HG03135 (cell line): ENCODE measurements at regions not wholly inside any gene's neighbourhood (a gene's known extent, or its start where the extent isn't known, plus 50 kb on each side); places are given as distances from the start of the nearest gene placed in this dataset.

Experiments
- ATAC-seq: cut with Tn5 transposase; IDR thresholded peaks from one replicate; pipeline ENCODE4 v1.9.1; 2021; ENCODE audit warnings: mild to moderate bottlenecking, moderate library complexity; ENCODE audit not compliant: unreplicated experiment

DNA sequence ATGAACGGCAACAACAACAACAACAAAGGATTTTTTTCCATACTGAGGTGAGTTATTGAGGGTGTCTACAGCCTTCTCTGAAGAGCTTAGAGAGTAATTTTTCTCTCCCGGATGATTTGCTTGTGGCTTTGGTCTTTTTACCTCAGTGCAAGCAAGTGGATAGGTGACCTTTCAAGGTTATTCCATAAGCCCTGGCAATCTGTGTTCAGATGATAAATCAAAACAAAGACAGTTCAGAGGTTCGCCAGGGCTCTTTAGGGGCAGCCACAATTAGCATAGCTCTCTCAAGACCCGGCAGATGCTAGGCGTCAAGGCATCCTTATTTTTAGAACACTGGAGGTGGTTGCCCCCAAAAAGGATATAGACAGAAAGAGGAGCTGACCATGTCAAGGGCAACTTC, 417.9 kb upstream of the C9orf72 start:
- no peak for ATAC-seq

DNA sequence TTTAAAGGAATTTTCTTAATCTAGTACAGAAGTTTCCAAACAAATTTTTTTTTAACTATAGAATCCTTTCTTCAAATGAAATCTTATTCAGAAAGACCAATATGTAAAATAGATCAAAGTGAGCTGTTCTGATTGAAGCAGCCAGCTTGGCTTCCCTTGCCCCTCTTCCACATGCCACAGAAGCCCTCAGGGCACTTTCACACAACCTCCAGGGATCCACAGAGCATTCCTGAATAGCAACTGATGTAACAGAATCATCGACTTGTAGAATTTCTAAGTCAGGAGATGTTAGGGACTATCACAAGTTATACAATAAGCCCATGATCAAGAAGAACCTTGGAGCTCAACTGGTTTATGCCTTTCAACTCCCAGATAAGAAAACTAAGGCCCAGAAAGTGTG, 427.8 kb upstream of the C9orf72 start:
- ATAC-seq = no peak

DNA sequence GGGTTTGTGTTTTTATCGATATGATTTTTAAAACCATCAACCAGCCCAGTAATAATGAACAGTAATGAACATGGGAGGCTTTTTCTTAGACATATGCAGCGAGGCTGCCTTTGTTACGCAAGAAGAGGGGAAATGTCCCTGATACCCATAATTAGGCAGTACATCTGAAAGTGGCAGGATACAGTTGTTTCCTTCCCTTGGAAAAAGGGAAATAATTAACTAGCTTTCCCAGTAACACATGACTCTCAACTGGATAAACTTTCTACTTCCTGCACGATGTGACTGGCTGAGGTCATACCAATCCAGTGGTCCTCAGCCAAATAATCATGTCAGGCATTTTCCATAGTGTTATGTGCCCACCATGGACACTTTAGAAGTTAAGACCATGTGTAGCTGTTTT, 431.6 kb upstream of the C9orf72 start:
- no peak for ATAC-seq

DNA sequence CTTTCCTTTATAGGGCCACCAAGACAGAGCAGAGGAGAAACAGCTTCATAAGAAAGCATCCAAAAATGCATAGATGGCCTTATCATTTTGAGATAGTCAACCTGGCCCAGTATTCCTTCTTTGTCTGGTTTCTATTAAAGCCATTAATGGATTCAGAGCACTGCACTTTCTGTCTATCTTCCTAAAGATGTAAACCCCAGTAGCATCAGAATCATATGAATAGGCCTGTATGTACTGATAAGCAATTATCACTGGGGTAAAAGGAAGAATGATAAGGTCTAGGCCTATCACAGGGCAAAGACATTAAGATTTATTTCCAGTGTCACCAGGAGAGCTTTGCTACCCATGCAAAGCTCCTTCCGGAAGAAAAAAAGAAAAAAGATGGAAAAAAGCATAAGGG, 432.5 kb upstream of the C9orf72 start:
- no peak for ATAC-seq

DNA sequence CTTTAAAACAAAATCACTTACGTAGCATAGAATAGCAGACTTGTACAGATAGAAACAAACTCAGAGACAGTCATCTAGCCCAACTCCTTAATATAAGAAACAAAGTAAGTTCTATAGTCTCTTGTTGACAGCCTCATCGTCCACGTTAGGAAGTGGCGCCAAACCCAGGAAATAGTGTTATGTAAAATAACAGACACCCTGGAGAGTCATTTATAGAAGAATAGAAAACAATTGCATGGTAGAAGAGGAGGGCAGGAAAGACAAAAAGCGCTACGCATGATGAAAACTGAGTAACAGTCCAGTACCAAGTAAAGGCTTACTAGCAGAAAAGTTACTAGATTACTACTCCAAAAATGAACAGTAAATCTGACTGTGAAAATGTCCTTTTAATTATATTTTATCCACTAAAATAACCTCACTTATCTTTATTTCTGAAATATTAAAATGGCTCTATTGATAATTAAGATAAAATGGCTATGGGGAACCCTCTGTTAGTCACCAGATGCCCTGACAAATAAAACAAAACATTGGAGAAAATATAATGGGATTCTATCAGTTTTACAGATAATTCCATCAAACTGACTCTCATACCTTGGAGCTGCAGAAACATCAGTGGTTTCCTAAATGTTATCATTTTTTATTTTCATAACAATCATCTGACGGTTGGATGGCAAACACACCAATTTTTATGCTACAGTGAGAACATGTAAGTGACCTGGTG, 434.0 kb upstream of the C9orf72 start:
- no peak for ATAC-seq

DNA sequence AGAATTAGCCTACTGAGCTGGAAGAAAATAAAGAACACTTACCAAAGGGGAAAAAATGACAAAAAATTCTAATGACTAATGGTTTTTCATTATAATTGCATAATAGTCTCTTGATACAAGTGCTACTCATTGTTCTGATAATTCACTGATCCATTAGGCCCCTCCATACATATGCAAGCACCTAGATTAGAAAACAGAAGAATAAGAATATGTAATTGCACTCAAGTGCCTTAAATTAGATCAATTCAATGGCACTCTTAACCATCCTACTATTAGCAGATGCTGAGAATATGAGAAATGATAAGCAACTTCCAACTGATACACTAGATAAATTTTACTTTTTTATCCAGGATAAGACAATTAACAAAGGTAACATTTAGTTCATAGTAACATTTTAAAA, 440.9 kb upstream of the C9orf72 start:
- no peak for ATAC-seq

DNA sequence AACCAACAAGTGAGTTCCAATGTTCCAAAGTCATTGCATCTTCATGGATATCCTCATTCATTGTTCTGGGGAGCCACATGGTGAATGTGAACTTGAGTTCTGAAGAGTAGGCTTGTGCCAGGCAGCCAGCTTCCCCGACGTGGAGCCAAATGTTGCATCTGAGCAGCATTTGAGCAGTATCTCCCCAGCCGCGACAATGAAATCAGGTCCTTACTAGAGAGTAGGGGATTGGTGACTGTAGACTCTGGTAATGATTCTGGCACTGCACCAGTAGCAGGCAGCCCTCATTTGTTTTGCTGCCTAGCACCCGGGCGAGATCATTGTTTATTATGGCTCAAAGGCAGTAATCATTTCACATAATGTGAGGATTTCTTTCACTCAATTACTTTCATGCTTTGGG, 451.4 kb upstream of the C9orf72 start:
- no peak for ATAC-seq

DNA sequence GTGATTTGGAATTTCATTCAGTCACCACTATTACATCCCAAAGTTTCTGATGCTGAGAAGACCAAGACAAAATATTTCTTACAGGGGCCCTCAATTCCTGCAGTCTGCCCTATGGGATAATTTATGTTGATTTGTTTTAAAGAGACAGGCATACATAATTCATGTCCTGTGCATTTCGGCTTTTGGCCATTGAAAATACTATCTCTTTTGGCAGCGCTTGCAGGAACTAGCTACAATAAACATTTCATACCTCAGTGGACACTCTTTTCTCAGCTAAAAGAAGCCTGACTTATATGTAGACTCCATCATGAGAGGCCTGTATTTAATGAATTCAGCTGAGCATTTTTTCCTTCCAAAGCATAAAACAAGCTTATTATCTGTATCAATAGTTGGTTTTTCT, 451.9 kb upstream of the C9orf72 start:
- no peak for ATAC-seq

DNA sequence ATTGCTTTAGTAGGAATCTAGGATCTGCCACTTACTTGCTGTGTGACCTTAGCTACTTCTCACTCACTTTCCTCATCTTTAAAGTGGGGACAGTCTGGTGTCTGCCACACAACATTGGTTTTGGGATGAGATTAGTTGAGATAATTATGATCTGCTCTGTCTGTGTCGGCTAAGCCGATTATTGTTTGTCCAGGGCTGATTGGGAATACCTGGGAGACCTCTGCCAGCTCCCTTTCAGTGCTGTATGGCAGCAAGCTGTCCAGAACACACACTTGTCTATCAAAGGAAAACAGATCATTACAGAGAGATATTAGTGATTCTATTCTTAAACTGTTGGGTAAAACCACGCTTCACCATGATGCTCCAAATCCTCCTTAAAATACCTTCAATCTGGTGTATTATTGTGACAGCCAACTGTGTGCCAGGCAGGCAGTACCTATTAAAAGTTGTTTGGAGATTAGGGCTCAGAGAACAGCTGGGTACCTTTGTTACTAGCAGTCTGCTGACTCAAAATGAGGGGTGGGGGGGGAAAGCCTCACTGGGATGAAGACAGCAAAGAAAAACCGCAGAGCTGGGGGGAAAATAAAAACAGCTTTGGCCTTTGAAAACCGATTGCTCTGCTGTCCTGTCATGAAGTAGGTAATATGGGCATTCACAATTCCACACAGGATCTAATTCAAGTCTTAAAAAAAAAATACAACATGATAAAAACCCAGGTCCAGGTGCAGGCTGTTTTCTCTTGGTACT, 458.4 kb upstream of the C9orf72 start:
- ATAC-seq = no peak

DNA sequence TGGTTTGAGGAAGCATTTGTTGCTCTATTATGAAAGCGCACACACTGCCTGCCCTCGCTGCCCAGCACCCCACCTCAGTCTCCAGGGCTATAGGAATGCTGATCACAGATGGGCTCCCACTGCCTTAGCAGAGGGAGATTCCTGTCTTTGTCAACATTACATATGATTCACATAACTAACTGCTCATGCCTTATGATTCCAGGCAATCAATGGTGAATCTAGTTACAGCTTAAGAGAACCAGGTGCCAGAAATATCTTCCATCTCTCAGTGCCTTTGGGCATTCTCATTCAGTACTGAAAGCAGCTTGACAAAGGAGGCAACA, 458.9 kb upstream of the C9orf72 start:
- ATAC-seq = no peak

DNA sequence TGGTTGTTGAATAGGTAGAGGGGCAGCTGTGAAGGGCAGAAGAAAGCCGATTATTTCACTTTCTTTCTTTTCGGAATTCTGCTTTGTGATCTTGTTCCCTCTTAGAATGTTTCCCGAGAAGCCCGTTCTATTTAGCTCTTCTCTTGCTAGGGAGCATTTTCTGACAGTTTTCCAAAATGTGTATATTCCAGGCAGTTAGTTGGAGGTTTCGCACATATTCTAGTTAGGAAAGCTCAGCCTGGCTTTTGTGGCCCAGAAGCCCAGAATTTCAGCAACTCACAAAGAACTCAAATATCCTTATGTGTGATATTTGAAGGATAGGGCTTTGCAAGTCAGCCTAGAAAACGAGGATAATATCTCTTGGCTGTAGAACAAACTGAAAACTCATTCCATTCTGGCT, 461.0 kb upstream of the C9orf72 start:
- no peak for ATAC-seq

DNA sequence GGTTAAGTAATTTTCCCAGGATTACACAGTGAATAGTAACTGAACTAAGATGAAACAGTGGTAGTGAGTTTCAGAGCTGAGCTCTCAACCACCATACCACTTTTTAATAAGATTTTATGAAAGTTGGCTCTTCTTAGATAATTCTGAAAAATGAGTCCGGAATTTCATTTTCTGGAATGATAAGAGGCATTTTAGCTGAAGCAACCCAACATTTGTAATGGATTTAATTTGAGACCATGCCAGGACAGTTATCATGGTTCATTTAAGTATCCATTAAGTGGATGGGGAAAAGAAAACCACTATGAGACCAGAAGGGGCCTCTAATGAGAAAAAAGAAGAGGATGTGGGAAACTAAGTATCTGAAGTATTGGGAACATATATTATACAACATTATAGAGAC, 464.7 kb upstream of the C9orf72 start:
- ATAC-seq = no peak

DNA sequence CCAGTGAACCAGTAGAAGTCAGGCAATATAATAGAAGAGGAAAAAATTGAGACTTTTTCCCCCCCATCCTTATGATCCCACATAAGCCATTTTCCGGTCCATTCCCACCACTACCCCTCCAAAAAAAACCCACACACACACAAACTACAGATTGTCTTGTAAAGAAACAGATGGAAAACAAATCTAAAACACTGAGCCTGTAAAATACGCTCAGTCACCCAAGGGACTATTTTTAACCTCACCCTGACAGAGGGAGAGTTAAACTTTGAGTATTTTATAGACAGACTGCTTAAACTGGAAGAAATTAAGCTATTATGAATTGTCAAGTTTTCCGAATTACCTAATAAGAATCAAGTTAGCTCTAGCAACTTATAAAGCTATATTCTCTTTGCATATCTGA, 471.8 kb upstream of the C9orf72 start:
- ATAC-seq = no peak

DNA sequence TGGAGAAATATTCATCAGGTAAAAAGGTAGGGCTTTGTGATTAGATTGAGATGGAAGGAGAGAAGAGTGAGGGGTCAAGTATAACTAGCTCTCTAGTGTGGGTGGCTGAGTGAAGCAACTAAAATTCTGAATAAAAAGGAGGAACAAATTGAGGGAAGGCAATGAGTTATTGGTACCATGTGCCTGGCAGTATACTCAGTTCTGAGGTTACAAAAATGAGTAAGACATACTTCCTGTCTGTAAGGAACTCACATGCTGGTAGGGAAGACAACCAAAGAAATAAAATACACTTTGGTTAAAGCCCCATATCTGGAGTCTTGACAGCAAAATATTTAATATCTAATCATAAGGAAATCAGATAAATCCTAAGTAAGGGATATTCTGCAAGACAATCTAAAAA, 476.8 kb upstream of the C9orf72 start:
- no peak for ATAC-seq

DNA sequence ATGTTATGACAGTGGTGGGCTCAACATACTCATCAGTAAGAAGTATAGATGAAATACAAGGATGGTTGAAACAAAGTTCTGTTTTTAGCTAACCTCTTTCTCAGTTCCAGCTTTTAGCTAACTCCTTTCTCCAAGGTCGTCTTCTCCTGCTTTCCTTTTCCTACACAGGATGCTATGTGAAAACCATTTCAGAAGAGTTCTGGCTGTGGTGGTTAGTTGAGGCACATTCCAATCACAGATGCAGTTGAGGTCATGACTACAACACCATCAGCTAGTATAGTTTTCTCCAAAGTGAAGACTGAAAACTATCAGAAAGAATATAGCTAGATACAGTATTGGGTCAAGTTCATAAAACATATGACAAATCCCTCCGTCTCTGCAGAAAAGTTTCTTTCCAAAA, 477.7 kb upstream of the C9orf72 start:
- no peak for ATAC-seq

DNA sequence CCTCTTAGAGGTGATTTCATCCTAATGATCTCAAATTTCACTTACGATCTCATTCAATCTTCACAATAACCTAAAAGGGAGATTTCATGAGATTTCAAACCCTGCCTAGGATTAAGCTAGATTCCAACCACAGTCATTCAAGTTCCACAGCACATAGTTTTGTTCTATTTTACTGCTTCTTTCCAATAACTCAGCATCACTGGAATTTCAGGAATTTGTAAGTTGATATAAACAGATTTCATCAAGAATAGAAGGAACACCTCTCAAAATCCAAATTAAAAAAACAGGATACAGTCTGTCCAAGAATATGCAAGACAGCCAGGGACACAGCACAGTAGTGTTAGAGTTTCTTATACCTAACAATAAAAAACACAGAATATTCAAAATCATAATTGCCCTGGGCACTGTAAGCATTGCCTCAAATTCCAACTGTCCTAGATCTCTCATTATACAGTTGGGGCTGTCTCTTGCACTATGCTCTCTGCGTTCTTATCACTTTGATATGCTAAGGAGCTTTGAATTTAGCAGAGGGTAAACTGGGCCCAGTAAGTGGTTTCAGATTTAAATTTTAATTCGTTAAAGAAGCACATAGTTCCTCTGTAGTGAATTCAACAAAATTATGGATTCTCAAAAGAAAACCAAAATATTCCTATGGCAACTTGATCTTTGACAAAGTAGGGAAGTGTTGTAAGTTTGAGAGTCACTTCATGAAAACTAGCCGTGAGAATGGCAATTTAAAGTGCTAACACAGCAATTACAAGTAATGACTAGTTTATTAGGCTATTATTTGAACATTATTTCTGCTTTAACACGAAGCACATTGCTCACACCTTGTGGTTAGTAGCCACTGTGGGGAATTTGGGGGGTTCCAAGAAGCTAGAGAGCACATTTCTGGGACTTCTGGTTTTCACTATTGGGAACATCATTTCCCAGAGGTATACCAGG, 478.6 kb upstream of the C9orf72 start:
- no peak for ATAC-seq

DNA sequence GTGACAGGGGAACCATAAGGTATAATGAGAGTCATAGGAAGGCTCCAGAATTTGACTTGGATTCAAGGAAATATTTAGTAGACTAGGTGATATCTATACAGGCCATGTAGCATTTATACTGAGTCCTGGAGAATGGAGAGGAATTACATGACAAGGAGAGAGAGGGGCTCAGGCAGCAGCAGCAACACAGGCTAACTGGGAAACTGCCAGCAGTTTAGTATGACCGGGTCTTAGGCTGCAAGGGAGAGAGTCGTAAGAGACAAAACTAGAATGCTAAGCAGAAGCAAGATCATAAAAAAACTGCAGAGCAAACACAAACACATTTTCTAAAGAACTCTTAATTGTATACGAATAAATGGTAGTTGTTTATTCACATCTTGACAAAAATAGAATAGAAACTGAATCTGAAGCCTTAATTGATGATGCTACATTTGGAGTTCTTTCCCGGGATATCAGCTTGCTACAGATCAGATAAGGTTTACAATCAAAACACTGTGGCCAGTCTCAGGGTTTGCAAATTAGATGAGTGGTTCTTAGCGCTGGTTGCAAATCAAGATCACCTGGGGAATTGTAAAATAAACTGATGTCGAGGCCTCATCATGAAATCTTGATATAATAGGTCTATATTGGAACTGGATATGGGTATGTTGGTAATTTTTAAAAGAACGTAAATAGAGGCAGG, 480.0 kb upstream of the C9orf72 start:
- no peak for ATAC-seq

DNA sequence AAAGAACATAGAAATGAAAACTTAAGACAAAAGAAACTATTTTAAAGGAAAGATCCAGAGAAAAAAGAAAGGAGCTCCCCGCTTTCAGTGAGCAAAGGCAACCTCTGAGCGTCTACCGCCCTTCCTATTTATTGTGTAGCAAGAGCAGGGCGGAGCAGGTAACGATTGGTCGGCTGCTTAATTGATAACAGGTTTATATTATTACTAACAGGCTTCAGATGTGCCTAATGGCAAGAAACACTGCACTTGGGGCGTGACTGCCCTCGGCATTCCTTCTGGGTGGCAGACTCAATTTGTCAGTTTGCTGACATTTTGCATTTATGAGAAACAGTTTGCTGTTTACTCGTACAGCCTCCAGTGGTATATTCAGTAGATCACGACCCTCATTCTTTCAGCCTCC, 482.7 kb upstream of the C9orf72 start:
- no peak for ATAC-seq

DNA sequence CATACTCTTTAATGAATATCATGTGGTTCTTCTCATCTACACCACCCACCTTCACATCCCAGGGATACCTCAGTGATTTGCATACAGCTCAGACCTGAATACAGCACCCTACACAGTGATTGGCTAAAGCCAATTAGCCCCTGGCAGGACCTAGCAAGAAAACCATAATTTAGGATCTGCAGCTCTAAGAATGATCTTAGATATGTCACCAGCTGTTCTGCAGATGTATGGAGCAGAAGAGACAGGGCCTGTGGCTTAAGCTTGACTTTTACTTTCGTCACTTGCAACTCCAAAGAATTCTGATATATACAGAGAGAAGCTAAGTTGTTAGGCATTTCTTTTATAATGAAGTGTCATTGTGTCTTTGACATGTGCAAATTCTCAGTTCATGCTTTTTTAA, 483.2 kb upstream of the C9orf72 start:
- no peak for ATAC-seq

DNA sequence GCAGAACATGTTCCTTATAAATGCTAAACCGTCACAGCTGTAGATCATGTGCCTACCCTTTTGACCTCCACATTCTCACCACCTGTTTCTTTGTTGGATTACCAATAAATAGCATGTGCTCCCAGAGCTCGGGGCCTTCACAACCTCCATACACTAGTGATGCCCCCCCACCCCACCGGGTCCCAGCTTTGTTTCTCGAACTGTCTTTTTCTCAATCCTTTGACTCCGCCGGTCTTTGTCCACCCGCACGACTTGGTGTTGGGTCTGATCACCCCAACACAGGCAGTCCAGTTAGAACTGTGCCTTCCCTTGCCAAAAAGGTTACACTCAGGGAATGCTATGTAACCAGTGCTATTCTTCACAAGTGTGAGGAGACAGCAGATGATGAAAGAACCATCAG, 485.9 kb upstream of the C9orf72 start:
- no peak for ATAC-seq

DNA sequence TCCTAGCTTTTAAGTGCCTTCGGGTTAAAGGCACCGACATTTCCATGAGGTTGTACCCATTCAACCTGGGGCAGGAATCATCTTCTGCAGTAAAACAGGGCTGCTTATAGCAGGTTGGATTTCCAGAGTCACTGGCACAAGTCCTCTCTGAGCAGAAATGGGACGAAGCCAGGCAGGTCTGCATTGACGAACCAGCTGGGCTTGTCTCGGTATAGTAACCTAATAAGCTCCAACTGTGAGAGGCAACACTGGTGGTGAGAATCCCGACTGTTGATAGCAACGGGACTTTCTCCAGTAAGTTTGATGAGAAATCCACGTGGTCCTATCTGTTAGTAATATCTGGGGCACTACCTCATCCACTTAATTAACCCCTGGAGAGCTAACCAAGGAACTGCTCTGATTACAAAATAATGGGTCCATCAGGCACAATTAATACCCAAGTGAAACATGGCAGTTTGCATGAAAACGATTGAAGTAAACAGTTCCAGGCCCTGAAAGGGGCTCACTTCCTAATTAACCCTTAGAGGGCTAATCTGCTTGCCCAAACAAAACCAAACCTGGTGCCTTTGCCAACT, 491.0 kb upstream of the C9orf72 start:
- ATAC-seq = no peak
